HG02571 (cell line): ENCODE measurements at regions not wholly inside any gene's neighbourhood (a gene's known extent, or its start where the extent isn't known, plus 50 kb on each side); places are given as distances from the start of the nearest gene placed in this dataset.

ENCODE experiments used
- ATAC-seq: cut with Tn5 transposase; IDR thresholded peaks from one replicate; pipeline ENCODE4 v1.9.1; 2021; ENCODE audit warnings: mild to moderate bottlenecking, moderate library complexity; ENCODE audit not compliant: unreplicated experiment

DNA sequence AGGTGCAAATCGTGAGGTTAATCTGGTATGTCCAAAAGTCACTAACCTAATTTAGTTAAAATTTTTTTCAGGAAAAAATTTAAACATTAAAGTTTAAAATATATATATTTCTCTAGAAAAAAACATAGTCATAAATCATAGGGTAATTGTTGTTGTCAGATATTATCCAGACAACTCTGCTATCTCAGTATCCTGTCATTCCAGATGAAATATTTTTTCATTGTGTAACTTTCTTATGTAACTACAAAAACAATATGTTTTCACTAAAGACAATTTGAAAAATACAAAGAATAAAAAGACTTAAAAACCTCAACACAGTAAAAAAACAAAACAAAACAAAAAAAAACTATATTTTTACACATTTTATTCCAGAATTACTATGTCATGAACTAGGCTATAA is 57.6 kb downstream of the TENT5A start:
- no peak for ATAC-seq

- no peak for ATAC-seq
Observed at GRCh38 chr6:81694207-81694606, 58.3 kb downstream of the TENT5A start.

- ATAC-seq: no peak
Observed at GRCh38 chr6:81693266-81693665, 59.2 kb downstream of the TENT5A start.

DNA sequence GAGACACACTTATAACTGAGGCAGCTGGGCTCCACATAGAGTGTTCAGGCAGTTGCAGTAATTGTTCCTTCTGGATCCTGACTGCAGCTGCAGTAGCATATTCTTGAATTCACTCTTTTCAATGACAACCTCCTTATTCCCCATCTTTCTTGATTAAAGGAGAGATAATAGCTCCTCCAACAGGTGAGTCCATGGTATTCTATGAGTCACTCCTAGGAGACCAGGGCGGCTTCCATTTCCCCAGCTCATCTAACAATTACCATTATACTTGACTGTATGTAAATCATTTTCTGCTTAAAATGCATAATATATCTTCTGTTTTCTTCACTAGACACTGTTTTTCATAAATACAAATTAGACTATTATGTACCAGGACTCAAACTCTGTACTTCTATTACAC is 62.4 kb downstream of the TENT5A start:
- ATAC-seq: no peak

DNA sequence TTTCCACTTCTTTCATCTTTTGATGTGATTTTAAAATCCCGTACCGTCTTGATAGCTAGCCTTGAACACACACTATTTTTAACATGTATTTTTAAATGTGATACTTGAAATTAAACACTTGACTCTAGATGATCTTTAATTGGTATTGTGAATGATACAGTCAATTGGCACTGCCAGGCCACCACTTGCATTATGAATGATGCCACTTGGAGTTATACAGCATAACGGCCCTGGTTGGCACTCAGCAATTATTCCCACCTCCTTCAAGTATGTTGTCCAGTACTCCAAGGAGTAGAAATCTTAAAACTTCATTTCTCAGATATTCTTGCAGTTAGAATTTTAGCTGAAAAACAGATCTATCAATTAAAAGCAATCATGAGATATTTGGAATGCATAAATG is 62.9 kb downstream of the TENT5A start:
- no peak for ATAC-seq

DNA sequence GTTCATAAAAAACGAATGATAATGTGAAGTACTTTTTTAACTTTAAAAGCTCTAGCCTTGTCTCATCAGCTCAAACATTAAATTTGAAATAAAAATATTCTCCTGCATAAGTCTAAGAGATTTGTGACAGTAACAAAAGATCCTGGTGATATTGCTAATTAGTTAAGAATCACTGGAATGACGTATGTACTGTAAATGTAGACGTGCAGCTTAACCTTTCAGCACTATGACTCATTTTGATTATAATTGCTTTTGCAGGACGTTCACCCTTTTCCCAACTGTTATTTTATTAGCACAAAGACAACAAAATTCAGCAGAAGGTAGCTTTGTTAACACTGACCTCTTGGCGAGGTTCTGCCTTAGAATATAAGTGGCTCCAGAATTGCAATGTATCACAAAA is 68.6 kb downstream of the TENT5A start:
- ATAC-seq: no peak

DNA sequence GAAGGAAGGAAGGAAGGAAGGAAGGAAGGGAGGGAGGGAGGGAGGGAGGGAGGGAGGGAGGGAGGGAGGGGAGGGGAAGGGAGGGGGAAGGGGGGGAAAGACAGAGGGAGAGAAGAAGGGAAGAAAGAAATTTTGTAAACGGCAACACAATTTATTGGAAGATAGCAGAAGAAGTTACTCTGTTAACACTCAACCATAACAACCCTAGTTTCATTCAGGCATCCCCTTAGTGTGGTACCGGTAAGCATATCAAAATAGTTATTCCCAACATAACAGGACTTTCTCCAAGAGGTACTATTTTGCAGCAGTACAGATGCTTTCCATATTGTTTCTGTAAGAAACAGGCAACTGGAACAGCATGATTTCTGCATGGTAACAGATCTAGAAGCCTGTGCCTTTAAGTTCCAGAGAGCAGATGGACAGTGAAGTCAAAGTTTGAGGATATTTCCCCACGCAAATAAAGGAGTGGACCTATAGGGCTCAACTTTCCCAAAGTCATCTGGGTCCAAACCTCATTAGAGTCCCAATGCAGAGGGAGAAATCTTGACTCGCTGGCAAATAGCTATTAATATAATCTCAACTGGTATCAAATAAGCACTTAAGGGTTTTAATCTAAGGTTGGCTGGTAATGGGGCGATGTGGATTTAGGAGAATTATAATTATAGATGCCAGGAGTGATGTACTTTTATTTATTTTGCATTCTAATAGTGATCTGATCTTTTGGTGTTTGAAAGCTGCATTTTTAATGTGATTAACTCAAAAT is 69.4 kb downstream of the TENT5A start:
- ATAC-seq: no peak

DNA sequence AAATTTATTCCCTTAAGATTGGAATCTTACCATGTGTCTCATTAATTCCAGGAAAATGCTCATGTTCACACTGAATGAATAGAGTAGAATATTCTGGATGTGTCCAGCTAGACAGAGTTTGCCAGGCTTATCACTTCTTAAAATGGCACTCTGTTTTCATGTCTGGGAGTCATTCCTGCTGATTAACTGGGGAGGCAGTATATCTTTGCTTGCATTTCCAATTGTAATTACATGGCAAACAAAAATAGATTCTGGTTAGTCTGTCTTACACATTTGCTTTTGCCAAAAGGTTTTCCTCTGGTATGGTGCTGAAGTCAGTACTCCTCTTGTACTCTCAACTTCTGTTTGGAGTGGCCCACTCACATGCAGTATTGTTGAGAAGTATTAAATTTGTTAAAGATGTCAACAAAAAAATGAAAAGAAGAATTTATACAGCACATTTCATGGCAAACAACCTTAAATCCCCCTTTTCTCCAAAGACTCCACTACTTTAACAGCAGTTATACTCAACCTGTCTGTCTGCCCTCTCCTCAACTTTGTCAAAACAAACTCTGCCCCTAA is 70.2 kb downstream of the TENT5A start:
- no peak for ATAC-seq

GRCh38 chr6:81669445-81669844 is 83.0 kb downstream of the TENT5A start:
- ATAC-seq: no peak

- no peak for ATAC-seq
Observed at GRCh38 chr6:81668615-81669047, 83.8 kb downstream of the TENT5A start.

DNA sequence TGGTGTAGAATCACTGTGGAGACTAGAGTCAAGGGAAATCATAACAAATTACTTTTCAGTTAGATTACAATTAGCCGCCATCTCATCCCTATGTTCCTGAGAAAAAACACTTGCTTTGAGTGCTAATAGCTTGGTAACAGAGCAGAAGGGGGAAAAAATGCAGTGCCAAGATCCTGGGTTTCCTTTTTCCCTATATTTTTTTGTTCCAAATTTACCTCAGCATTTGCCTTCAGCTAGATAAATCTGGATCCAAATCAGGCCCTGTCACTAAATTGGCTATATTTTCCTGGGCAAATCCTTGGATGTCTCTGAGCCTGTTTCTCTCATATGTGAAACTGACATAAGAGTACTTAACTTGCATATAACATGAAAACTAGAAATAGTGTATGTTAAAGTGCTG is 86.0 kb downstream of the TENT5A start:
- ATAC-seq: no peak

GRCh38 chr6:81656231-81656630 is 96.2 kb downstream of the TENT5A start:
- no peak for ATAC-seq

GRCh38 chr6:81655696-81656095 is 96.8 kb downstream of the TENT5A start:
- no peak for ATAC-seq

DNA sequence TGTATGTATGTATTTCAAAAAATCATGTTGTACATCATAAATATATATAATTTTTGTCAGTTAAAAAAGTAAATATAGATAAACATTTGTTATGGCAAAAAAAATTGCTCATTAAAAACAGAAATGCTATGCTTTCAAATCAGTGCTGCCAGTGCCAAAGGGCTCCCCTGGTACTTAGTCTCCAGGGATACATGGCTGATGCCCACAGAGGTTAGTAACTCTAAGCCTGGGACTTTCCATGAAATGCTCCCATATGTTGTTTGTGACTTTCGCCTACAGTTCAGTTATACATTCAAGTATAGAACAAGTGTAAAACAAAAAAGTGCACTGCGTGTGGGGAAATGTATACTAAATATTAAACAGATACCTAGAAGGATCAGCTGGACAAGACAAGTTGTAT is 104.0 kb downstream of the TENT5A start:
- ATAC-seq: no peak

DNA sequence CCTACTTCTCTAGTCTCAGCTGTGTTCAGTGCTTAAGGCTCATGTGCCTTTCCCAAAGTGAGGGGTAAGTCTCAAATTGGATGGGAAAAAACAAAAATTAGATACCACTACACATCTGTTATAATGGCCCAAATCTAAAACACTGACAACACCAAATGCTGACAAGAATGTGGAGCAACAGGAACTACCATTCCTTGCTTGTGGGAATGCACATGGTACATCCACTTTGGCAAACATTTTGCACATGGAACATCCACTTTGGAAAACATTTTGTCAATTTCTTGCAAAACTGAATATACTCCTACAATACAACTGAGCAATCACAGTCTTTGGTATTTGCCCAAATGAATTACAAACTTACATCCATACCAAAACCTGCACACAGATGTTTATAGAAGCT is 109.3 kb downstream of the TENT5A start:
- no peak for ATAC-seq

DNA sequence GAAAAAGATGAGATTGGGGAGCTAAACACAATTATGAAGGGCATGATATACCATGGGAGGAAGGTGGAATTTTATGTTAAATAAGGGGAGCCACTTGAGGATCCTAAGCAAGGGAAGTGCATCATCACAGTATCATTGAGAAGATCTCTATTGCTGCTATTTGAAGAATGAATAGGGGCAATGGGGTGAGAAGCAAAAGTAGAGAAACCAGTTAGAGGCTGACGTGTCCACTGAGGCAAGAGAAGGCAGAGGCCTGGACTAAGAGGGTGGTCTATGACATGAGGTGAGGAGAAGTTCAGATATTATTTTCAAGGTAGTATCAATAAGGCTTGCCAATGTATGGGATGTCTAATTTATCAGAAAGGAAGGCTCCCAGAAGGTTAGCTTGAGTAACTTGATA is 111.6 kb downstream of the TENT5A start:
- no peak for ATAC-seq

- no peak for ATAC-seq
Observed at GRCh38 chr6:81640126-81640525, 112.4 kb downstream of the TENT5A start.

- no peak for ATAC-seq
Observed at GRCh38 chr6:81638366-81638765, 114.1 kb downstream of the TENT5A start.

DNA sequence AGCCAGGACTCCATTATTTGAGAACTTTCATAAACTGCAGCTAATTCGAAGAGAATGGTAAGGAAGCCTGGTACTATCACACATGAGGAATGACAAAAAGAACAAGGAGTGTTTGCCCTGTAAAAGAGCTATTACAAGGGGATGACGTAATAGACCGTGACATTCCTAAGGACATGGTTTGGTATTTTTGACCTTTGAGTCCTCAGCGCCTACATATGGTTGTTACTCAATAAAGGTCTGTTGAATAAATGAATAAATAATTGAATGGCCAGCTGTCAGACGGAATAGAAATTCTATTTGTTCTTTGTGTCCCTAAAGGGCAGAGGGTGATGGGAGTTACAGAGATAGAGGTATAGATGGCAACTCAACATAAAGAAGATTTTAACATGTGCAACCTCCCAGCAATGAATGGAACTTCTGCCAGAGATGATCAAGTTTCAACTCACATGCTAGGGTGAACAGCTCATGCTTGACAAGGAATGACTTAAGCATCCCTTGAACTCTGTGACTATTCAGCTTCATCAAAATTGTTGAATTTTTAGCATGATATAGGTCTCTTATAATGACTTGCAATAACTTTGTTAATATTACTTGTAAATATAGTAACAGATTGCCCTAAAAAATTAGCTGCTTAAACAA is 115.4 kb downstream of the TENT5A start:
- ATAC-seq: no peak

GRCh38 chr6:81634155-81634880 is 118.2 kb downstream of the TENT5A start:
- ATAC-seq: no peak

- no peak for ATAC-seq
Observed at GRCh38 chr6:81633391-81633790, 119.1 kb downstream of the TENT5A start.

GRCh38 chr6:81630719-81631118 is 121.8 kb downstream of the TENT5A start:
- no peak for ATAC-seq
